ENCODE measurements at regions not wholly inside any gene's neighbourhood (a gene's known extent, or its start where the extent isn't known, plus 50 kb on each side); places are given as distances from the start of the nearest gene placed in this dataset.

DNA sequence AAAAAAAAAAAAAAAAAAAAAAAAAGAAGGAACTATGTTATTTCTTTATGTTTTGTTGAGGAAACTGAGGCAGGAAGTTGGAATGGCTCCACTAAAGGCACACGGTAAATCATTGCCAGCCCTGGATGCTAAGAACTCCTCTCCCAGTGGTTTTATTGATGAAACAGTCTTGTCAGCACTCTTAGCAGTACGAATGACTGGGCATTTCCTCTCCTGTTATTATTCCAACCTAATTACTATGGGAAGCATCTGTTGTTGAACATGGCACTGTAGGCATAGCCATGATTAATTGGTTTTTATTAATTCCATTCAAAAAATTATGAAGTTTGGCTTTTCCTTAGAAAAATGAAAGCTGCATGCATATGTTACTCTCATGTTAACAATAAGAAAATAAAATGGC, 1387.1 kb upstream of the TMEM132C start:
- DNase-seq (ENCODE audit: low spot score), result no peak
- H3K4me1 ChIP-seq (ENCODE audit: control insufficient read depth in 1 of 2, low read depth in 2 of 2), result no peaks in the 10 kb centered on the region
- TF ChIP-seq, protein P1, sequence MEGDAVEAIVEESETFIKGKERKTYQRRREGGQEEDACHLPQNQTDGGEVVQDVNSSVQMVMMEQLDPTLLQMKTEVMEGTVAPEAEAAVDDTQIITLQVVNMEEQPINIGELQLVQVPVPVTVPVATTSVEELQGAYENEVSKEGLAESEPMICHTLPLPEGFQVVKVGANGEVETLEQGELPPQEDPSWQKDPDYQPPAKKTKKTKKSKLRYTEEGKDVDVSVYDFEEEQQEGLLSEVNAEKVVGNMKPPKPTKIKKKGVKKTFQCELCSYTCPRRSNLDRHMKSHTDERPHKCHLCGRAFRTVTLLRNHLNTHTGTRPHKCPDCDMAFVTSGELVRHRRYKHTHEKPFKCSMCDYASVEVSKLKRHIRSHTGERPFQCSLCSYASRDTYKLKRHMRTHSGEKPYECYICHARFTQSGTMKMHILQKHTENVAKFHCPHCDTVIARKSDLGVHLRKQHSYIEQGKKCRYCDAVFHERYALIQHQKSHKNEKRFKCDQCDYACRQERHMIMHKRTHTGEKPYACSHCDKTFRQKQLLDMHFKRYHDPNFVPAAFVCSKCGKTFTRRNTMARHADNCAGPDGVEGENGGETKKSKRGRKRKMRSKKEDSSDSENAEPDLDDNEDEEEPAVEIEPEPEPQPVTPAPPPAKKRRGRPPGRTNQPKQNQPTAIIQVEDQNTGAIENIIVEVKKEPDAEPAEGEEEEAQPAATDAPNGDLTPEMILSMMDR (IDR thresholded peaks at IDR 0.05), result no peak
- H3K4me3 ChIP-seq, result no peak overlapping the region
- H3K9me3 ChIP-seq, result no peaks in the 10 kb centered on the region
- no peaks in the 10 kb centered on the region for H3K36me3 ChIP-seq
- no peak for ATAC-seq (ENCODE audit: insufficient number of reproducible peaks, low FRiP score, low read depth)
- no peaks in the 10 kb centered on the region for H3K27me3 ChIP-seq (replicated peaks; ENCODE audit: insufficient read depth)
- H3K27ac ChIP-seq, result no peak overlapping the region

GRCh38 chr12:126883697-126884096, 1383.3 kb upstream of the TMEM132C start:
- no peak for DNase-seq (ENCODE audit: low spot score)
- Histone ChIP-seq H3K36me3 (no peaks in the 10 kb centered on the region), H3K4me3 (no peak overlapping the region), H3K4me1 (ENCODE audit: control insufficient read depth in 1 of 2, low read depth in 2 of 2) (no peaks in the 10 kb centered on the region), H3K27me3 (replicated peaks; ENCODE audit: insufficient read depth) (no peaks in the 10 kb centered on the region), H3K9me3 (no peaks in the 10 kb centered on the region), H3K27ac (no peak overlapping the region)
- no peak for ATAC-seq (ENCODE audit: insufficient number of reproducible peaks, low FRiP score, low read depth)
- TF ChIP-seq, protein P1 (IDR thresholded peaks at IDR 0.05), result no peak

- Histone ChIP-seq H3K4me1 (ENCODE audit: control insufficient read depth in 1 of 2, low read depth in 2 of 2) (no peaks in the 10 kb centered on the region), H3K36me3 (no peaks in the 10 kb centered on the region), H3K27ac (no peak overlapping the region), H3K9me3 (no peaks in the 10 kb centered on the region), H3K4me3 (no peak overlapping the region), H3K27me3 (replicated peaks; ENCODE audit: insufficient read depth) (no peaks in the 10 kb centered on the region)
- DNase-seq (ENCODE audit: low spot score) (no peak), ATAC-seq (ENCODE audit: insufficient number of reproducible peaks, low FRiP score, low read depth) (no peak)
- TF ChIP-seq, protein P1 (IDR thresholded peaks at IDR 0.05), result no peak
Measured at GRCh38 chr12:126889501-126889900, 1377.5 kb upstream of the TMEM132C start.

DNA sequence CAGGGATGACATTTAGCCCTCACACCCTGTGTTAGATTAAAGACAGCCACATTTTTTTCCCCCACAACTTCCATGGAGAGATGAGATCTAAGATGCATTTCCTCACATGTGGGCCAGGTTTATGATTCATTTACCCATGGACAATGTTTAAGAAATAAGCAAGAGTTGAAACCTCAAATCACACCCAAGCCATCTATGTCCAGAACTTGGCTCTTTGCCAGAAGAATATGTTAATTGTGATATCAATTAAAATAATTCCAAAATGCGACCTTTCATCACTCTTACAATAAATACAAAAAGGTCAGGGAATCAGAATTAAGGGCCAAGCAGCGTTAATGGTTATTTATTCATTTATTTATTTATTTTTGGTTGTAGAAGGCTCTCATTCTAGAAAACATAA, 1376.9 kb upstream of the TMEM132C start:
- DNase-seq (ENCODE audit: low spot score) (no peak), ATAC-seq (ENCODE audit: insufficient number of reproducible peaks, low FRiP score, low read depth) (no peak)
- no peaks in the 10 kb centered on the region for H3K27me3 ChIP-seq (replicated peaks; ENCODE audit: insufficient read depth)
- no peaks in the 10 kb centered on the region for H3K4me1 ChIP-seq (ENCODE audit: control insufficient read depth in 1 of 2, low read depth in 2 of 2)
- H3K4me3 ChIP-seq, result no peak overlapping the region
- TF ChIP-seq, protein P1 (IDR thresholded peaks at IDR 0.05), result no peak
- no peak overlapping the region for H3K27ac ChIP-seq
- no peaks in the 10 kb centered on the region for H3K9me3 ChIP-seq
- no peaks in the 10 kb centered on the region for H3K36me3 ChIP-seq

- H3K36me3 ChIP-seq, result no peaks in the 10 kb centered on the region
- DNase-seq (ENCODE audit: low spot score) (no peak), ATAC-seq (ENCODE audit: insufficient number of reproducible peaks, low FRiP score, low read depth) (no peak)
- H3K9me3 ChIP-seq, result no peaks in the 10 kb centered on the region
- no peaks in the 10 kb centered on the region for H3K4me1 ChIP-seq (ENCODE audit: control insufficient read depth in 1 of 2, low read depth in 2 of 2)
- no peak overlapping the region for H3K4me3 ChIP-seq
- no peak overlapping the region for H3K27ac ChIP-seq
- TF ChIP-seq, protein P1 (IDR thresholded peaks at IDR 0.05), result no peak
- H3K27me3 ChIP-seq (replicated peaks; ENCODE audit: insufficient read depth), result no peaks in the 10 kb centered on the region
Measured at GRCh38 chr12:126891789-126892188, 1375.2 kb upstream of the TMEM132C start.
